IMR-90 (cell line): ENCODE measurements at regions not wholly inside any gene's neighbourhood (a gene's known extent, or its start where the extent isn't known, plus 50 kb on each side); places are given as distances from the start of the nearest gene placed in this dataset.

ENCODE experiments used
- ATAC-seq: fragments of 200-7000 bp; cut with Tn5 transposase; 2 replicates; pipeline ENCODE4 v1.9.1; 2020; ENCODE audit warnings: low read depth, mild to moderate bottlenecking, moderate library complexity
- BruUV-seq: library from RNA; stranded (reverse); fragments of 400-500 nt; replicated peaks from 2 replicates; lab custom pipeline; 2021; lab: Mats Ljungman, UMichigan
- CTCF ChIA-PET: fragments of 300-600 bp; formaldehyde crosslinking; extraction: SDS; loops from one replicate; lab custom pipeline; 2021; ENCODE audit warnings: antibody characterized with exemption; lab: Yijun Ruan, JAX
- POLR2A ChIA-PET: fragments of 300-600 bp; sonication (Branson Sonifier 250); formaldehyde crosslinking; loops from one replicate; lab custom pipeline; 2022; ENCODE audit warnings: antibody characterized with exemption; ENCODE audit not compliant: unreplicated experiment; lab: Charles Lee
- DNase-seq: peaks from one replicate; pipeline ENCODE4 v3.0.0; 2013
- H2AFZ ChIP-seq: replicated peaks from 2 replicates; pipeline ENCODE3; 2013; ENCODE audit warnings: low read length, mild to moderate bottlenecking; ENCODE audit not compliant: poor library complexity
- H2AK5ac ChIP-seq: 2 replicates; pipeline ENCODE4 v1.6.1; 2013; ENCODE audit warnings: low read depth, low read length, inconsistent platforms
- H2AK9ac ChIP-seq: replicated peaks from 2 replicates; pipeline ENCODE3; 2013; ENCODE audit warnings: mild to moderate bottlenecking, low read depth, low read length, moderate library complexity; ENCODE audit not compliant: poor library complexity
- H2BK120ac ChIP-seq: 2 replicates; pipeline ENCODE4 v1.6.1; 2013; ENCODE audit warnings: low read depth, low read length, inconsistent platforms
- H2BK15ac ChIP-seq: 3 replicates; pipeline ENCODE4 v1.6.1; 2013; ENCODE audit warnings: low read depth, low read length, inconsistent platforms
- H2BK20ac ChIP-seq: 2 replicates; pipeline ENCODE4 v1.6.1; 2013; ENCODE audit warnings: low read depth, mild to moderate bottlenecking, inconsistent platforms, low read length, moderate library complexity
- H2BK5ac ChIP-seq: 2 replicates; pipeline ENCODE4 v1.6.1; 2013; ENCODE audit warnings: mild to moderate bottlenecking, low read depth, low read length, inconsistent platforms; ENCODE audit not compliant: poor library complexity, severe bottlenecking
- H3K14ac ChIP-seq: replicated peaks from 2 replicates; pipeline ENCODE4 v1.6.1; 2013; ENCODE audit warnings: low read depth, low read length, inconsistent platforms
- H3K18ac ChIP-seq: 2 replicates; pipeline ENCODE4 v1.6.1; 2013; ENCODE audit warnings: low read depth, low read length, control low read depth
- H3K23ac ChIP-seq: 2 replicates; pipeline ENCODE4 v1.6.1; 2013; ENCODE audit warnings: low read depth, low read length, inconsistent platforms
- H3K27ac ChIP-seq: 2 replicates; pipeline ENCODE4 v1.5.1; 2013; ENCODE audit warnings: mild to moderate bottlenecking, control low read depth, low read length; ENCODE audit not compliant: insufficient read depth
- H3K27me3 ChIP-seq: 2 replicates; pipeline ENCODE4 v1.6.1; 2013; ENCODE audit warnings: low read length; ENCODE audit not compliant: control insufficient read depth, insufficient read depth
- H3K36me3 ChIP-seq: 2 replicates; pipeline ENCODE4 v1.6.1; 2013; ENCODE audit warnings: low read length, mixed read lengths; ENCODE audit not compliant: control insufficient read depth, insufficient read depth
- H3K4ac ChIP-seq: 2 replicates; pipeline ENCODE4 v1.6.1; 2013; ENCODE audit warnings: low read depth, low read length, inconsistent platforms
- H3K4me1 ChIP-seq: 2 replicates; pipeline ENCODE4 v1.6.1; 2013; ENCODE audit warnings: low read length, mixed read lengths; ENCODE audit not compliant: control insufficient read depth, insufficient read depth
- H3K4me2 ChIP-seq: 2 replicates; pipeline ENCODE4 v1.6.1; 2013; ENCODE audit warnings: low read depth, mild to moderate bottlenecking, control low read depth, low read length, moderate library complexity
- H3K4me3 ChIP-seq: 2 replicates; pipeline ENCODE4 v1.5.1; 2013; ENCODE audit warnings: low read depth, mild to moderate bottlenecking, control low read depth, low read length, moderate library complexity; ENCODE audit not compliant: insufficient read depth
- H3K56ac ChIP-seq: 2 replicates; pipeline ENCODE4 v1.6.1; 2013; ENCODE audit warnings: low read length, inconsistent platforms; ENCODE audit not compliant: insufficient read depth; ENCODE audit errors: extremely low read depth
- H3K79me1 ChIP-seq, 2 experiments: 2 replicates each; pipeline ENCODE4 v1.6.1; 2013; ENCODE audit warnings: low read length in 2 of 2, inconsistent platforms in 1 of 2, low read depth in 1 of 2
- H3K9ac ChIP-seq: 2 replicates; pipeline ENCODE4 v1.6.1; 2013; ENCODE audit warnings: low read depth, low read length, control low read depth
- H3K9me1 ChIP-seq: 2 replicates; pipeline ENCODE4 v1.6.1; 2013; ENCODE audit warnings: low read length, inconsistent platforms; ENCODE audit not compliant: insufficient read depth
- H3K9me3 ChIP-seq: 2 replicates; pipeline ENCODE4 v1.6.1; 2013; ENCODE audit warnings: low read length; ENCODE audit not compliant: control insufficient read depth, insufficient read depth
- H4K20me1 ChIP-seq: 2 replicates; pipeline ENCODE4 v1.6.1; 2013; ENCODE audit warnings: low read length, inconsistent platforms; ENCODE audit not compliant: insufficient read depth
- H4K5ac ChIP-seq: 2 replicates; pipeline ENCODE4 v1.6.1; 2013; ENCODE audit warnings: mild to moderate bottlenecking, low read depth, low read length, control low read depth
- H4K8ac ChIP-seq, 2 experiments: 2 replicates each; pipeline ENCODE4 v1.6.1; 2013; ENCODE audit warnings: low read depth in 2 of 2, low read length in 2 of 2, control low read depth in 1 of 2, inconsistent platforms in 1 of 2
- H4K91ac ChIP-seq: 2 replicates; pipeline ENCODE4 v1.6.1; 2013; ENCODE audit warnings: low read depth, low read length, inconsistent platforms; ENCODE audit not compliant: insufficient read depth
- BHLHE40 ChIP-seq: fragments of 150-350 bp; IDR thresholded peaks from 2 replicates; pipeline ENCODE4 v1.6.1; 2016; ENCODE audit warnings: mild to moderate bottlenecking, low read depth, low read length
- CEBPB ChIP-seq: IDR thresholded peaks from 2 replicates; pipeline ENCODE4 v1.6.1; 2012; ENCODE audit warnings: low read depth, low read length, improper control_type of control experiment
- CHD1 ChIP-seq: IDR thresholded peaks from 2 replicates; pipeline ENCODE4 v1.6.1; 2012; ENCODE audit warnings: low read depth, low read length, improper control_type of control experiment
- FOS ChIP-seq: fragments of 150-350 bp; IDR thresholded peaks from 2 replicates; pipeline ENCODE4 v1.6.1; 2016; ENCODE audit warnings: low read depth, low read length
- MAFK ChIP-seq: IDR thresholded peaks from 2 replicates; pipeline ENCODE4 v1.6.1; 2012; ENCODE audit warnings: low read depth, low read length, improper control_type of control experiment
- MAZ ChIP-seq: IDR thresholded peaks from 2 replicates; pipeline ENCODE4 v1.6.1; 2012; ENCODE audit warnings: low read depth, mild to moderate bottlenecking, low read length, improper control_type of control experiment, moderate library complexity, borderline replicate concordance
- NFE2L2 ChIP-seq: fragments of 150-350 bp; IDR thresholded peaks from 2 replicates; pipeline ENCODE4 v1.6.1; 2016; ENCODE audit warnings: low read depth, mild to moderate bottlenecking, low read length
- POLR2A ChIP-seq: IDR thresholded peaks from 2 replicates; pipeline ENCODE4 v1.6.1; 2012; ENCODE audit warnings: mild to moderate bottlenecking, low read depth, low read length
- RAD21 ChIP-seq: IDR thresholded peaks from 2 replicates; pipeline ENCODE4 v1.6.1; 2012; ENCODE audit warnings: low read length, improper control_type of control experiment
- RCOR1 ChIP-seq: IDR thresholded peaks from 2 replicates; pipeline ENCODE4 v1.6.1; 2012; ENCODE audit warnings: mild to moderate bottlenecking, low read length, improper control_type of control experiment; ENCODE audit not compliant: insufficient replicate concordance
- RFX5 ChIP-seq: IDR thresholded peaks from 2 replicates; pipeline ENCODE4 v1.8.0; 2012; ENCODE audit warnings: low read depth, mild to moderate bottlenecking, low read length, moderate library complexity
- WGBS, 2 experiments: methylation state at CpG; one replicate each; pipeline versions ENCODE4 v1.1.5 to v1.1.7; 2013; ENCODE audit warnings: missing lambda C conversion rate in 2 of 2; ENCODE audit not compliant: insufficient read length in 1 of 2; ENCODE audit errors: extremely low coverage in 2 of 2; 5-methylcytosine and 5-hydroxymethylcytosine counted together
- dilution Hi-C: fragments of 300-500 bp; cut with HindIII; formaldehyde crosslinking; loops from one replicate; pipeline ENCODE4 v1.14.3; 2018; ENCODE audit warnings: low sequenced_read_pairs; ENCODE audit not compliant: unreplicated experiment
- in situ Hi-C: fragments of 300-500 bp; cut with MboI; formaldehyde crosslinking; loops from 3 replicates; pipeline ENCODE4 v1.14.3; 2019; ENCODE audit warnings: low sequenced_read_pairs, inconsistent platforms, mixed read lengths
- intact Hi-C: fragments of 100-400 bp; cut with micrococcal nuclease; formaldehyde crosslinking; loops from 2 replicates; pipeline ENCODE4 v1.10.0; 2022
- TF ChIP-seq, protein P1 (sequence below): fragments of 150-350 bp; IDR thresholded peaks from 2 replicates; pipeline ENCODE4 v1.6.1; 2016; ENCODE audit warnings: low read depth, mild to moderate bottlenecking, low read length, moderate library complexity, borderline replicate concordance
- TF ChIP-seq, protein P2 (sequence below): conservative IDR thresholded peaks from 2 replicates; pipeline ENCODE4 v1.5.1; 2012; ENCODE audit warnings: mild to moderate bottlenecking, low read depth, low read length, improper control_type of control experiment
- TF ChIP-seq, protein P3 (sequence below): fragments of 150-350 bp; IDR thresholded peaks from 2 replicates; pipeline ENCODE4 v1.6.1; 2017; ENCODE audit warnings: mild to moderate bottlenecking, antibody characterized with exemption, low read length, low read depth

DNA sequence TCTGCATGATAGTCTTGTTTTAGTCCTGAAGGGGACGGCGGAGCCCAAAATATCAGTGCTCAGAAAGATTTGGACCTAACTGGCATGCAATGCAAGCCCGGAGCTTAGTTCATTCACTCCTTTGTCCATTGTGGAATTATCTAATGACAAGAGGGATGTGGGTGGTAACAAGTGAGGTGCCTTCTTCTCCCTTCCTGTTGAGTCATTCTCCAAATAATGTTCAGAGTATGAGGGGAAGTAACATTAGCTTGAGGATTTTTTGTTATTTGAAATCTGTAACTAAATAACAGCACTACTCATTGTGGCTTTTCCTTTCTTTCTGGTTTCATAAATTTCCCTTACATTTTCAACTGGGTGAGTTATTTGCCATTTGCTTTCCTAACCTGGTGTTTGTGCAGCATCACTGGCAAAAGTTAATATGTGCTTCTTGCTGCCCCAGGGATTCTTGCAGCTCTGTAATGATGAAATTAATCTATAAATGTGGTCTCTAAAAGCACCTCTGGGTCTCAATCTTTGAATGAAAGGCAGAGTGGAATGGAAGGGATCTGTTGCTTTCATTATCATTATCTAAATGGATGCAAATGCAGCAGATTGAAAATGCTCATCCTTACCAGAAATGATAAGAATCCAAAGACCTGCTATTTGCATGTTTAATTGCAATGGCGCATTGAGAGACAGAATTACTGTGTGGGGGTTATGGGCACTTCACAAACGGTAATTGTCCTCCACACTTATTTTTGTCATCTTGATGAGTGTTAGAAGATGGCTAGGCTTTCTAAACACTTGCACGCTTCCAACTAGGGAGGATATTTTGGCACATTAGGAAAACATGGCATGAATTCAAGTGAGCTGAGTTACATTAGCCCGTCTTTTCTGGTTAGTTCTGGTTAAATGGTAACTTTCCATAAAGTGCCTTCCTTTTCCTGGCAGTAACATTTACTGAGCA, 89.9 kb upstream of the MITF start:
- no peak overlapping the region for H3K4ac ChIP-seq
- no peak overlapping the region for H2BK5ac ChIP-seq
- no peaks in the 10 kb centered on the region for H4K20me1 ChIP-seq
- no peak overlapping the region for H2BK120ac ChIP-seq
- intact Hi-C loops (no loop called here), in situ Hi-C loops (no loop called here), dilution Hi-C loops (no loop called here)
- H3K9me1 ChIP-seq = 0 out of 2 replicates have a peak, but pooled peaks cover 3% of the 10 kb centered on the region
- H3K36me3 ChIP-seq = no peaks in the 10 kb centered on the region
- no peak overlapping the region for H3K18ac ChIP-seq
- H3K9ac ChIP-seq = no peak overlapping the region
- H2AK5ac ChIP-seq = no peak overlapping the region
- ChIA-PET POLR2A (no interaction called here), CTCF (no interaction called here)
- H2AFZ ChIP-seq = no peak overlapping the region
- no peak for TF ChIP-seq FOS
- TF ChIP-seq BHLHE40 = no peak
- no peak for TF ChIP-seq NFE2L2
- TF ChIP-seq CEBPB = no peak
- no peak for TF ChIP-seq CHD1
- TF ChIP-seq, protein P1, sequence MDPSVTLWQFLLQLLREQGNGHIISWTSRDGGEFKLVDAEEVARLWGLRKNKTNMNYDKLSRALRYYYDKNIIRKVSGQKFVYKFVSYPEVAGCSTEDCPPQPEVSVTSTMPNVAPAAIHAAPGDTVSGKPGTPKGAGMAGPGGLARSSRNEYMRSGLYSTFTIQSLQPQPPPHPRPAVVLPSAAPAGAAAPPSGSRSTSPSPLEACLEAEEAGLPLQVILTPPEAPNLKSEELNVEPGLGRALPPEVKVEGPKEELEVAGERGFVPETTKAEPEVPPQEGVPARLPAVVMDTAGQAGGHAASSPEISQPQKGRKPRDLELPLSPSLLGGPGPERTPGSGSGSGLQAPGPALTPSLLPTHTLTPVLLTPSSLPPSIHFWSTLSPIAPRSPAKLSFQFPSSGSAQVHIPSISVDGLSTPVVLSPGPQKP = no peak
- TF ChIP-seq RCOR1 = no peak
- TF ChIP-seq RFX5 = no peak
- no peak for TF ChIP-seq MAZ
- TF ChIP-seq MAFK = no peak
- TF ChIP-seq, protein P2, sequence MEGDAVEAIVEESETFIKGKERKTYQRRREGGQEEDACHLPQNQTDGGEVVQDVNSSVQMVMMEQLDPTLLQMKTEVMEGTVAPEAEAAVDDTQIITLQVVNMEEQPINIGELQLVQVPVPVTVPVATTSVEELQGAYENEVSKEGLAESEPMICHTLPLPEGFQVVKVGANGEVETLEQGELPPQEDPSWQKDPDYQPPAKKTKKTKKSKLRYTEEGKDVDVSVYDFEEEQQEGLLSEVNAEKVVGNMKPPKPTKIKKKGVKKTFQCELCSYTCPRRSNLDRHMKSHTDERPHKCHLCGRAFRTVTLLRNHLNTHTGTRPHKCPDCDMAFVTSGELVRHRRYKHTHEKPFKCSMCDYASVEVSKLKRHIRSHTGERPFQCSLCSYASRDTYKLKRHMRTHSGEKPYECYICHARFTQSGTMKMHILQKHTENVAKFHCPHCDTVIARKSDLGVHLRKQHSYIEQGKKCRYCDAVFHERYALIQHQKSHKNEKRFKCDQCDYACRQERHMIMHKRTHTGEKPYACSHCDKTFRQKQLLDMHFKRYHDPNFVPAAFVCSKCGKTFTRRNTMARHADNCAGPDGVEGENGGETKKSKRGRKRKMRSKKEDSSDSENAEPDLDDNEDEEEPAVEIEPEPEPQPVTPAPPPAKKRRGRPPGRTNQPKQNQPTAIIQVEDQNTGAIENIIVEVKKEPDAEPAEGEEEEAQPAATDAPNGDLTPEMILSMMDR = no peak
- no peak for TF ChIP-seq RAD21
- TF ChIP-seq, protein P3, sequence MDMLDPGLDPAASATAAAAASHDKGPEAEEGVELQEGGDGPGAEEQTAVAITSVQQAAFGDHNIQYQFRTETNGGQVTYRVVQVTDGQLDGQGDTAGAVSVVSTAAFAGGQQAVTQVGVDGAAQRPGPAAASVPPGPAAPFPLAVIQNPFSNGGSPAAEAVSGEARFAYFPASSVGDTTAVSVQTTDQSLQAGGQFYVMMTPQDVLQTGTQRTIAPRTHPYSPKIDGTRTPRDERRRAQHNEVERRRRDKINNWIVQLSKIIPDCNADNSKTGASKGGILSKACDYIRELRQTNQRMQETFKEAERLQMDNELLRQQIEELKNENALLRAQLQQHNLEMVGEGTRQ = no peak
- no peak for TF ChIP-seq POLR2A
- WGBS, 2 experiments = 37% methylated on average over 3 of the region's 7 CpGs; no CpG with 5 or more reads in 1 of the 2 experiments
- no peak overlapping the region for H4K5ac ChIP-seq
- peaks cover 3% of the 10 kb centered on the region for H3K4me1 ChIP-seq
- H3K4me3 ChIP-seq = no peak overlapping the region
- H2AK9ac ChIP-seq = no peak overlapping the region
- peak overlapping the region; percentile 82 for H3K4me2 ChIP-seq
- H3K56ac ChIP-seq = no peak overlapping the region
- no peak overlapping the region for H2BK15ac ChIP-seq
- BruUV-seq = no TSS peak
- H2BK20ac ChIP-seq = no peak overlapping the region
- no peak overlapping the region for H3K23ac ChIP-seq
- no peak overlapping the region; a peak in 1 of 4 replicates for H4K8ac ChIP-seq
- H3K27ac ChIP-seq = no peak overlapping the region; the same call in 1 of the 2 replicates
- H4K91ac ChIP-seq = no peak overlapping the region
- ATAC-seq = peak; percentile 59
- no peaks in the 10 kb centered on the region for H3K9me3 ChIP-seq
- no peak overlapping the region; the same call in 1 of the 2 replicates for H3K14ac ChIP-seq
- H3K27me3 ChIP-seq = no peaks in the 10 kb centered on the region
- H3K79me1 ChIP-seq = no peaks in the 10 kb centered on the region
- peak; percentile 55 for DNase-seq
